ENCODE measurements at regions not wholly inside any gene's neighbourhood (a gene's known extent, or its start where the extent isn't known, plus 50 kb on each side); places are given as distances from the start of the nearest gene placed in this dataset.
A peak's percentile ranks its signal among the peaks of the same experiment; 100 is the strongest.

- ATAC-seq (ENCODE audit: low read depth) (peak; percentile 41), DNase-seq (peak; percentile 70)
- H3K27me3 Mint-ChIP-seq = no peaks in the 10 kb centered on the region
- H3K27ac Mint-ChIP-seq = peak overlapping the region; percentile 85
- H3K9me3 Mint-ChIP-seq (ENCODE audit: insufficient read depth) = peaks cover 3% of the 10 kb centered on the region
- POLR2A ChIA-PET = interaction anchor here (0.6 to 1.3 kb wide), 5 partner anchors 8 to 241 kb away, joined by 3 read pairs; no protein-coding TSS in a partner anchor
- Histone ChIP-seq H4K20me1 (ENCODE audit: control insufficient read depth, insufficient read depth, low read length, poor library complexity, severe bottlenecking) (peaks cover 23% of the 10 kb centered on the region), H3K4me3 (ENCODE audit: control extremely low read depth in 1 of 5, extremely low read depth in 1 of 5, insufficient read depth in 1 of 5, low read depth in 2 of 5, low read length in 4 of 5) (peak overlapping the region; percentile 31 to 61 (median 52)), H3K36me3 (replicated peaks in 1 of 2; ENCODE audit: control extremely low read depth in 1 of 2, control insufficient read depth in 1 of 2, extremely low read depth in 1 of 2, insufficient read depth in 2 of 2, low read length in 1 of 2) (peaks cover 0 to 27% of the 10 kb centered on the region in 2 experiments), H3K9ac (ENCODE audit: low read length) (peak overlapping the region; percentile 63), H3K27me3 (replicated peaks in 1 of 4; ENCODE audit: control extremely low read depth in 1 of 4, control insufficient read depth in 3 of 4, insufficient read depth in 4 of 4, low read length in 3 of 4) (no peaks in the 10 kb centered on the region), H2AFZ (ENCODE audit: insufficient read depth, low read depth, low read length, poor library complexity, severe bottlenecking) (peak overlapping the region; percentile 11), H3K4me1 (ENCODE audit: control insufficient read depth in 2 of 2, insufficient read depth in 2 of 2, low read length in 2 of 2) (peaks cover 97 to 99% of the 10 kb centered on the region in 2 donors), H3K4me2 (replicated peaks; ENCODE audit: low read depth, low read length, poor library complexity, severe bottlenecking) (peak overlapping the region; percentile 74), H3K9me3 (ENCODE audit: control extremely low read depth in 1 of 3, control insufficient read depth in 2 of 3, insufficient read depth in 1 of 3, low read length in 2 of 3) (peaks cover 0 to 5% (median 0%) of the 10 kb centered on the region in 3 donors), H3K79me2 (ENCODE audit: control insufficient read depth, insufficient read depth, low read length) (peaks cover 93% of the 10 kb centered on the region), H3K27ac (ENCODE audit: low read length in 2 of 2) (peak overlapping the region; percentile 68 to 90)
- WGBS (ENCODE audit: insufficient coverage) = 4% methylated on average over 5 of the region's 7 CpGs
- intact Hi-C loops (cut with micrococcal nuclease) = loop anchor here (10.0 kb wide), 1 partner anchor 54 kb away; no protein-coding TSS in a partner anchor
- peaks cover 96% of the 10 kb centered on the region for H3K4me1 Mint-ChIP-seq
- peak overlapping the region; percentile 86 for H3K4me3 Mint-ChIP-seq
- TF ChIP-seq CTCF (IDR thresholded peaks at IDR 0.05) (no peak), EZH2 (IDR thresholded peaks at IDR 0.05; ENCODE audit: borderline replicate concordance, insufficient read depth, low read depth, low read length, poor library complexity, severe bottlenecking) (no peak)
- CTCF ChIA-PET = interaction anchor here (0.5 to 12.2 kb wide), 15 partner anchors 10 to 269 kb away, joined by 3 to 250 read pairs (median 4); no protein-coding TSS in a partner anchor
These were observed 59.6 kb downstream of the C9orf152 start for GRCh38 chr9:110148384-110148783.

GRCh38 chr9:110148891-110149290 lies 59.1 kb downstream of the C9orf152 start:
- H3K27ac Mint-ChIP-seq = peak overlapping the region; percentile 85
- Histone ChIP-seq H3K4me3 (ENCODE audit: control extremely low read depth in 1 of 5, extremely low read depth in 1 of 5, insufficient read depth in 1 of 5, low read depth in 2 of 5, low read length in 4 of 5) (peak overlapping the region; percentile 31 to 61 (median 52)), H3K36me3 (replicated peaks in 1 of 2; ENCODE audit: control extremely low read depth in 1 of 2, control insufficient read depth in 1 of 2, extremely low read depth in 1 of 2, insufficient read depth in 2 of 2, low read length in 1 of 2) (peaks cover 0 to 30% of the 10 kb centered on the region in 2 experiments), H3K27me3 (replicated peaks in 1 of 4; ENCODE audit: control extremely low read depth in 1 of 4, control insufficient read depth in 3 of 4, insufficient read depth in 4 of 4, low read length in 3 of 4) (no peaks in the 10 kb centered on the region), H2AFZ (ENCODE audit: insufficient read depth, low read depth, low read length, poor library complexity, severe bottlenecking) (no peak overlapping the region), H3K9me3 (ENCODE audit: control extremely low read depth in 1 of 3, control insufficient read depth in 2 of 3, insufficient read depth in 1 of 3, low read length in 2 of 3) (peaks cover 0 to 5% (median 0%) of the 10 kb centered on the region in 3 donors), H3K9ac (ENCODE audit: low read length) (peak overlapping the region; percentile 63), H3K4me2 (replicated peaks; ENCODE audit: low read depth, low read length, poor library complexity, severe bottlenecking) (peak overlapping the region; percentile 74), H4K20me1 (ENCODE audit: control insufficient read depth, insufficient read depth, low read length, poor library complexity, severe bottlenecking) (peaks cover 28% of the 10 kb centered on the region), H3K27ac (ENCODE audit: low read length in 2 of 2) (peak overlapping the region; percentile 68 to 90), H3K4me1 (ENCODE audit: control insufficient read depth in 2 of 2, insufficient read depth in 2 of 2, low read length in 2 of 2) (peaks cover 99% of the 10 kb centered on the region in 2 donors), H3K79me2 (ENCODE audit: control insufficient read depth, insufficient read depth, low read length) (peaks cover 94% of the 10 kb centered on the region)
- peaks cover 3% of the 10 kb centered on the region for H3K9me3 Mint-ChIP-seq (ENCODE audit: insufficient read depth)
- no peaks in the 10 kb centered on the region for H3K27me3 Mint-ChIP-seq
- peaks cover 96% of the 10 kb centered on the region for H3K4me1 Mint-ChIP-seq
- peak overlapping the region; percentile 86 for H3K4me3 Mint-ChIP-seq
- ATAC-seq (ENCODE audit: low read depth) (no peak), DNase-seq (no peak)
- TF ChIP-seq CTCF (IDR thresholded peaks at IDR 0.05) = no peak
- no peak for TF ChIP-seq EZH2 (IDR thresholded peaks at IDR 0.05; ENCODE audit: borderline replicate concordance, insufficient read depth, low read depth, low read length, poor library complexity, severe bottlenecking)
- ChIA-PET POLR2A (interaction anchor here (0.9 to 1.3 kb wide), 3 partner anchors 20 to 242 kb away, joined by 3 read pairs; no protein-coding TSS in a partner anchor), CTCF (interaction anchor here (0.7 to 12.2 kb wide), 12 partner anchors 10 to 270 kb away, joined by 3 to 250 read pairs (median 4); no protein-coding TSS in a partner anchor)
- intact Hi-C loops (cut with micrococcal nuclease) = loop anchor here (10.0 kb wide), 1 partner anchor 54 kb away; no protein-coding TSS in a partner anchor
- 13% methylated on average over 1 of the region's 4 CpGs for WGBS (ENCODE audit: insufficient coverage)

Data from B cell (primary cell).